Stimulated activated CD4-positive, alpha-beta T cell treated with anti-CD3 and anti-CD28 coated beads, Interleukin-4, amount 100 ng/mL, for 4 hours (primary cell): ENCODE measurements at regions not wholly inside any gene's neighbourhood (a gene's known extent, or its start where the extent isn't known, plus 50 kb on each side); places are given as distances from the start of the nearest gene placed in this dataset.
"Not testable (repeated sequence)": the region's sequence is repeated elsewhere in the genome, so short reads cannot be mapped to it uniquely, and the experiment has no call there.

Source experiments
- DNase-seq, 2 experiments: peaks; one replicate each; pipeline ENCODE4 v3.0.0-alpha.2; 2020

DNA sequence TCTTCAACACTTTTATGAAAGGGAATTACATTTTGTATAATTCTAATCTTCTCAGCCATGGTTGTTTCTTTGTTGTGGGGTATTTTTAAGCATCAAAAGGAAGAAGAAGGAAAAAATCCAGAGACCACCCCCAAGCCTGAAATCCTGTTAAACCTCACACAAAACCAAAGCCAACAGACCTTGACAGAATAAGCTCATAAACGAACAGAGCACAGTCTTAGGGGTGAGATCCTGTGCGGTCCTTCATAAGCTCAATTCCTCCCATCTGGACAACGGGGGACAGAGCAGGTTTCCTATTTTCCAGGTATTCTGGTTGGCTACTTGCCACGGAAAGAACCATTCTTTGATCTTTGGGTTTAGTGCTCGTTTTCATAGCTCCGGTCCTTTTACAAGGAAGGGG is 151.3 kb upstream of the SULF2 start:
- DNase-seq, result no peak

DNA sequence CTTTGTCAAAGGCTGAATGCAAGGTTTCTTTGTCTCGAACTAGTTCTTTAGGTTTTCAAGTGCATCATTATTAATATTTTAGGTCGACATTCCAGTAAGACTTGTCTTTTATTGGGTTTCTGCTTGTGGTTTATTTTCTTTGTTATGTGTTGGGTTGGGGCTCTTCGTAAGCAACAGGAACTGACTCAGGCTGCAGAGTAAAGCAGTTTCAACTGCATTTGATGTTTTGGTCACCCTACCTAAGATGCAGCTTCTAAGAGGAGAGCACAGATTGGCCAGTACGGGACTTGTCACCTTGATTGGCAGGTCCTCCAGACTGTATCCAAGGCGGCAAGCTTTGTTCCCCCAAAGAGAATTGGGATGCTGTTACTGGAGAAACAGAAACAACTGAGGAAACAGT is 149.5 kb upstream of the SULF2 start:
- DNase-seq, result no peak

DNA sequence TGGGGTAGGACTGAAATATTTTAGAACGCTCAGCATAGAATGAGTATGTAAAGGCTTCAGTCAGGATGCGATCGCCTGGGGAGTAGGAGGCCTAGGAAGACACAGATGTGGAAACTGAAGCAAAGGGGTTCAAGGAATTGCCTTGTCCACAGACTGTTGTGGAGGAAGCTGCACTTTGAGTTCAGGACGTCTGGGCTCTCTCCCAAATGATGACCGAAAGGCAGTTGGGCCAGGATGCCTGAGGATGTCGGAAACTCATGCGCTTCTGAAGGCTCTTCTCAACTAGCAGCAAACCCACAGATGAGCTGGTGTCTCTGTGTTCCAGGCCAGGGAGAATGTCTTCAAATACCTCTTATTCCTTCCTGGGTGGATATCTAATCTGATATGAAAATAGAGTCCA is 146.2 kb upstream of the SULF2 start:
- no peak for DNase-seq

DNA sequence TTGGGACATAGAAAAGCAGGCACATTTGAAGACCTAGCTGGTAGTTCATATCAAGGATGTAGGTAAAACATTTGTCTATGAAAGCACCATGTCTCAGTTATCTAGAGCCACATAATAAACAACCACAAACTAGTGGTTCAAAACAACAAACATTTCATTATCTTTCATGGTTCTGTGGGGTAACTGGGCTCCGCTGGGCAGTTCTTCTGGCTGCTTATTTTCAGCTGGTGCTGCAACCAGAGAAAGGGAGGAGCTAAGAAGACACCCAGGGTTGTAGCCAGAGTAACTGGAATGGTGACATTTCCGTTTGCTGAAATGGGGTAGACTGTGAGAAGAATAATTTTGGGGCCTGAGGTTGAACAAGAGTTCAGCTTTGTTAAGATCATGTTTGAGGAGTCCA is 145.7 kb upstream of the SULF2 start:
- DNase-seq, result no peak

DNA sequence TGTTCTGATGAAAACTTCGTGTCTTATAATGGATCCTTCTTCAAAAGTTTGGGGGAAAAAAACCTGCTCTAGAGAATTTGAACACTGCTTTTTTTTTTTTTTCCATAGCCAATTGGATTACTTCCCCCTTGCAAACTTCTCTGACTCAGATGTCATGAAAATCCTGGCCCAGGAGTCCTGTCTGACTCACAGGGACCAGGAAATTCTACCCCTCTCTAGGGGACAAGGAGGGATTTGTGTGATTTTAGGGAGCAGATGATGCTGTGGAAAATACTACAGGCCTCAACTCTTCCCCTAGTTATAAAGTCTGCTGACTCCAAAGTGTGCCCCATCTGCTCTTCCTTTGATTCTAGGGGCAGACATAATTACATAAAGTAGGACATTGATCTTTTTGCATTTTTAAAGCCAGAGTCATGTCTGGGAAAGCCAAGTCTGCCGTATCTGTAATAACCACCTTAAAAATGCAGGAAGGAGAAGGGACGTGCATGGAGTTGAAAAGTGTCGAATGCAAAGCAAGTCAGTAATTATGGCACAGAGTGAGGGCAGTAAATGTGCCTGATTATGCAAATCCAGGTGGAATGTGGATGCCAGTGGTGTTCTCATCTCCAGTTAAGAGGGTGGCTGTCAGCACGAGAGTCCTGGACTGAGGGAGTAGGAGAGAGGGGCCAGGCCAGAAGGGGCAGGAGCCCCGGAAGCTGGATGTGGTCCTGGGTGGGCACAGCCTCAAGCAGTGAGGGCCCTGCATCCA is 144.3 kb upstream of the SULF2 start:
- DNase-seq, result no peak

DNA sequence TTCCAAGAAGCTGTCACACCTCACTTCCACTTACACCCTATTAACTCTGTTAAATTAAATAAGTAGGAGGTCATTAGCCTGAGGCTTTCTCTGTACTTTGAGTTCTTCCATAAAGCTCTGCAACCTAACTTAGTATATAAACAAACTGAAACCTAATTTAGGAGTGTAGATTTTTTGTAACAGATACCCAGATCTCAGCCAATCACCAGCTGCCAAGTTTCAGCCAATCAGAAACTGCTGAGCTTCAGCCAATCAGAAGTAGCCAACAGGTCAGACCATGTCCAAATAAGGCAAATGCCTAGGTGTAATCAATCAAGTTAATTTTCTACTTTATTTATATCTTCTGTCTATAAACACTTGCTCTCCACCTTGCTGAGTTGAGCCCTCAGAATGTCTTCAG is 142.7 kb upstream of the SULF2 start:
- no peak for DNase-seq

DNA sequence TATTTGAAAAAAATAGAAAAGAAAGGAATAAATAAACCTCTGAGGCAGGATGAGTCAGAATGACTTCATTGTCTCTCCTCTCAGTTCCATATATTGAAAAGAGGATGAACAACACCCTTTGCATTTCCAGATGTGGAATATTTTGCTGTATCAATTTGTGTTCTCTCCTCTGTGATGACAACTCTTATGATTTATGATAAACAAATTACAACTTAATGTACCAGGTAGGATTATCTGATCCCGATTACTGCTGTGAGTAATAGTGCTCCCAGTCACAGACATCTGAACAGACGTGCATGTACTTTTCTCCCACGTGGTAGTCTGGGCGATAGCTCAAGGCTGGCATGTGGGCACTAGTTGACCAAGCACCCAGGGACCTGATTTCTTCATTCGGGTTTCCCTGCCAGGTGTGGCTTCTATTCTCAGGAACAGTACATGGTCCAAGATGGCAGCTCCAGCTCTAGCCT is 142.1 kb upstream of the SULF2 start:
- no peak for DNase-seq

DNA sequence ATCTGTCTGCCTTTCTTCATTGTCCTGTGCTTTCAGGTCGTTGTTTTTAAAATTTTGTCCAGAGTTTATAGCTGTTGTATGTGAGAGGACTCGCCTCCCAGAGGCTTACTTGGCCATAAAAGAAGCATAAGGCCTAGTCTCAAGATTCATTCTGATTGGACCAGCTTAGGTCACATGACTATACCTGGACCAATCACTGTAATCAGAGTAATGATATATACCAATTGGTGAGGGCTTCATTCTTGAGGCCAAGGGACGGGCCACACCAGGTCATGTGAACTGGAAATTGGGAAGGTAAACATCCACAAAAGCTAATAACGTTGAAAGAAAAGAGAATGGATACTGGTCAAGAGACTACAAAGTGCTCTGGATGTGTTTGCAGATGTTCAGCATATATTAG is 141.4 kb upstream of the SULF2 start:
- no peak for DNase-seq

DNA sequence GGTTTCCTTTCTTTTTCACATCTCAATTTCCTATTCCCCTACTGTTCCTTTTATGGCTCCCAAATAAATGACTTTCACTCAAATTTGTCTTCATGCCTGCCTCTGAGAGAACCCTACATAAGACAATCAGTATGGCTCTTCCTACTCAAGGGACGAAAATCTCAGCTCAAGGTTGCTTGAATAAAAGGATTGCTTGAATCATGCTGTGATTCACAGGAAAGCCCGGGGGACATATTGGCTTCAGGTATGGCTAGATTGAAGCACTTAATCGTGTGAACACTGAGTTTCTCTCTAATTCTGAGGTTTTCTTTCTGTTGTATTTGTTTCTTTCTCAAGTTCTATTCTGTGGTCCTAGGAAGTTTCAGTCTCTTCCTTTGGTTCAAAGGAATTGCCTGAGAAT is 140.3 kb upstream of the SULF2 start:
- DNase-seq, result no peak

DNA sequence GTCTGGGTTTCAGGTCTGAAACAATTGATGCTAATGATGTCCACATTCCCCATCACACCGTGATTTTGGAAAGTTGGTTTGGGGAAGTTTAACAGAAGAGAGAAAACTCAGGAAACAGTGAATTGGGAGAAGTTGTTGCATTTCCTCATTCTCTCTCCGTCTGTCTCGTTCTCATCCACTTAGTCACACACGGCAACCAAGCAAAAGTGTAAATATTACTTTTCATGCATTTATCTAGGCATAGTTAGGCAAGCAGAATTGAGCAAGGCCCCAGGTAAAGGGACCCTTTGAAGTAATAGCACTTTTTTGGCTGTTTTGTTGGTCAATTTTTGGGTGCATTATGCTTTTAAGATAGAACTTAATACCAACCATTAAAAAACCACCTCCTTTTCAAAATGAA is 137.0 kb upstream of the SULF2 start:
- DNase-seq, result no peak

DNA sequence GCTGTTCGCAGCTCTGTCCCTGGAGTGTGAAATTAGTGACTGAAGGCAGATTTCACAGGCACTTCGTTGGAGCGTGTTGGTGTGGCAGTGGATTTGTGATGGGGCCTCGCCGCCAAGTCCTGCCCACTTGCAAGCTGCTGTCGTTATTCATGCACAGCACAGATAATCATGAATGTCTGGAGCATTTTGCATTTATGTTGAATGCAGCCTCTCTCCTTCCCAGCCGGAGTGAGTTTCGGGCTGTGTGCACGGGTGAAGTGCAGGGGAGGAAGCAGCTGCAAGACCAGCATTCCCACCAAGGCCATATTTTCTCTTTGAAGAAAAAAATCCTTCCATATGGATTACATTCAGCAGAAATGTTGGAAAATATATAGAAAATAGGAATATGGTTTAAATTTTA is 136.5 kb upstream of the SULF2 start:
- not testable (repeated sequence) for DNase-seq

DNA sequence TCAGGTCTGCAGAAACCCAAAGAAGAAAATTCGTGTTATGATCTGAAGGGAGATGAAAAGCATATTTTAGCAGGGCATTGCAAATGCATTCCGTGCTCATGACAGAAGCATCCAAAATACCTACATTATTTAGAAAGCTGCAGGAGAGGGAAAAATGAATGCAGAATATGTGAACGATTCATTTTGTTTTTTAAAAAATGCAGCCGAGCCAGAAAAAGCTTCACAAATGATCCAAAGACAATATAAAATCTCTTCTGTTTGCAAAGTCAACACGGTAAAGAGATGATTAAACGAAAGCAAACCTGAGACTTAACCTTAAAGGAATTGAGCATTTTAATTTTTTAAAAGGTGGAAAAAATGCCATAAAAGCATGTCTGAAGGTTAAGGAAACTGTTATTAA is 136.1 kb upstream of the SULF2 start:
- DNase-seq, result no peak

DNA sequence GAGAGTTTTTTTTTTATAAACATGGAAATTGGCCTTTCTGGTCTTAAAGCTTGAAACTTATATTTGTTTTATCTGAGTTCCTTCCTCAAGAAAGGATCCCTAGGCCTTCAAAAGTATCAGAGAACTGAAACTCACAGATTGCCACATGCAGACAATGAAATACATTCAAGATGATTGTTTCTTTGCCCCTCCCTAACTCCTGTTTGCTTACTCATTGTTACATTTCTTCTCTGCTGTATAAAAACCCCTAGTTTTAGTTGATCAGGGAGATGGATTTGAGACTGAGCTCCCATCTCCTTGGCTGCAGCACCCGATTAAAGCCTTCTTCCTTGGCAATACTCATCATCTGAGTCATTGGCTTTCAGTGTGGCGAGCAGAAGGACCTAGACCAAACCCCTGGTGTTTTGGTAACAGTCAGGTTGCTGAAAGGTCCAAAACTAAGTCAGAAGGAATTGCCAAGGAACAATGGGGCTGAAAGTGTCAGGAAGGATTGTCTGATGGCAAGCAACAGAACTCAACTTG is 132.3 kb upstream of the SULF2 start:
- DNase-seq, result no peak

DNA sequence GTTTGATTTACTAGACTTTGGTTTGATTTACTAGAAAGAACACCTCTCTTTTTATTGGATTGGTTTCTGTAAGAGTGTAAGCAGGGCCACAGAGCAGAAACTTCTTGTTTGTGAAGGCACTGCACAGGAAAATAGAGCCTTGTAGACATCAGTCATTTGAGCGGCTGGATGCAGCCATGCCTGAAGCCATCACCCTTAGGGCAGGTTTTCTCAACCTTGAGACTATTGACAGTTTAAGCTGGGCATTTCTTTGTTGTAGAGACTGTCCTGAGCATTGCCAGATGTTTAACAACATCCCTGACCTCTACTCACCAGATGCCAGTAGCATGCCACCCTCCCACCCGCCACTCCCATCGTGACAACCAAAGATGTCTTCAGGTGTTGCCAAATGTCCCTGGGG is 130.2 kb upstream of the SULF2 start:
- DNase-seq, result no peak

DNA sequence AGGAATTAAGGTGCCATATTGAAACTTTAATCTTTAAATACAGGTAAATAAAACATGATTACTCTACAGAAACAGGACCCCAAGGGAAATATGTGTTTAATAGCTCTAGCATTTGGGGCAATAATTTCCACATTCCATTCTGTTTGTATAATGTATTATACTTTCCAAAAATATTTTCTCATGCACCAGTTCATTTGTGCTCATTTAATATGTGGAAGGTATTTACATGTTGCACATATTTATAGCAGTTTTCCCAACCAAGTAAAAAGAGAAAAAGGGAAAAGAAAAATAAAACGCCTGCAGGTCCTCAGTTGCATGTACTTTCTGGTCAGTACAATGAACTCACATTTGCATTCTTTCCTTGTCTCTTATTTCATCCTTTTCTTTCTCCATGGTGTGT is 129.5 kb upstream of the SULF2 start:
- DNase-seq, result no peak

DNA sequence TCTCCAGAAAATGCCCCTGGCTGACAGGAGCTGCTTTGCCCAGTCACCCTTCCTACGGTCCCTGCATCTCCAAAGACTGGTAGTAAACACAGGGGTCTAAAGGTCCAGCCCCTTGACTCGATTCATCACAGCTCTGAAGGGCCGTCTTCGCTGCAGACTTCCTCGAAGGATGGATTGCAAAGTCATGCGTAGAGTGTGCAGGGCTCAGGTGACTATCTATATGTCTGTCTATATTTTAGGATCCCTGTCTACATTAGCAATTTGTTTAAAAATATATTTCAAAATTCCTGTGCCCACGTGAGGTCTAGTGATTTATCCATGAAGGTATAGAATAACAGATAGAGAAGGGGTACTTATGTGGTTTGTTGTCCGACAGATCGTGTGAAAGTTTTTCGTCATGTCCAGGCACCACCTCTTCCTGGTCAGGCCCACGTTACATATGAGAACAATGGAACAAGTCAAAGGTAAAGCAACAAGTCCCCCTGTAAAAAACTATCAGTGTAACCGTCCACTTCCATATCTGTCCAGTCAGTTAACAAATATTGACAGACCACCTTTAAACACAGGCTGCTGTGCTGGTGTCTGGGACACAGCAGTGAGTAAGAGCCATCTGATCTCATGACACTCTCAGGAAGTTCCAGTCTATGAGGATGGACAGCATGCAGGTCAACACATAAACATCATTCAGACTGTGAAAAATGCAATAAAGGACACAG is 127.7 kb upstream of the SULF2 start:
- not testable (repeated sequence) for DNase-seq

DNA sequence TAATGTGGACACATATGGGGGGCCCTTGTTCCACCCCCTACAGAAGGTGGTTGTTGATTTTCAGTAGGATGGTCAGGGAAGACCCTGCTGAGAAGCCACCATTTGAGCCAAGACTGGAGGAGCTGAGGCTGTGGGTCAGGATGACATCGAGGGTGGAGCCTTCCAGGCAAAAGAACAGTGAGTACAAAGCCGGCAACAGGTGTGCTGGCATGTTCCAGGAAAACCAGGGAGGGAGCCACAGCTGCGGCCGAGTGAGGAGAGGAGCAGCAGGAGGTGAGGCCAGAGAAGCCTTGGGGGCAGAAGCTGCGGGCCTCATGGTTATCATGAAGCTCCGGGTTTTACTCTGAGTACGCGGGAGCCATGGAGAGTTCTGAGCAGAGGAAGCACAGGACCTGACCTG is 126.9 kb upstream of the SULF2 start:
- DNase-seq, result not testable (repeated sequence)

DNA sequence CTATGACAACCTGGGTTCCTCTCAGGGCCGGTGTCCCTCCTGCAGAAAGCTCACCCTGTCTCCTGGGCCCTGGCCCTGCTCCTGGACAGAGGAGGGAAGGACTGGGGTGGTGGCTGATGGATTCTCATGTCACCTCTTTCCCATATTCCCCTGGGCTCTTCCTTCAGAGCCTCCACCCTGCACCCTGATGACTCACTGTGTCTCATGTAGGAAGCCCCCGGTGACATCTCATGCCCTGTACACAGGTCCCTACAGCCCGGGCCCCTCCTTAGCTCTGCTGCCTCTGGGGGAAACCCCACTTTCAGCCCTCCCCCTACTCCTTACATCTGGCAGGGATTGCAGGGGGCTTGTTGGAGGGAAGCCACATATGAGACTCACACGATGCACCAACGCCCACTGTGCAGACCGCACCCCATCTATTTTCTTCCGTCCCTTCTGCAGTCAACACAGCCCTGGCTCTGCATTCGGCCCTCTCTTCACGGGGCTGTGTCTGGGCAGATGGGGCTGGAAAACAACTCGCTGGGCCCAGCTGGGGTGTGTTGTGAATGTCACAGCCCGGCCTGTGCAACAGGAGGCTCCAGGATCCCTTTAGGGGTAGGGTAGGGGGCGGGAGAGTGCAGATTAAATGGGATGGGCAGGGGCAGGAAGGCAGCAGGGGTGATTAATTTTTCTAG is 124.6 kb upstream of the SULF2 start:
- DNase-seq, result not testable (repeated sequence)

DNA sequence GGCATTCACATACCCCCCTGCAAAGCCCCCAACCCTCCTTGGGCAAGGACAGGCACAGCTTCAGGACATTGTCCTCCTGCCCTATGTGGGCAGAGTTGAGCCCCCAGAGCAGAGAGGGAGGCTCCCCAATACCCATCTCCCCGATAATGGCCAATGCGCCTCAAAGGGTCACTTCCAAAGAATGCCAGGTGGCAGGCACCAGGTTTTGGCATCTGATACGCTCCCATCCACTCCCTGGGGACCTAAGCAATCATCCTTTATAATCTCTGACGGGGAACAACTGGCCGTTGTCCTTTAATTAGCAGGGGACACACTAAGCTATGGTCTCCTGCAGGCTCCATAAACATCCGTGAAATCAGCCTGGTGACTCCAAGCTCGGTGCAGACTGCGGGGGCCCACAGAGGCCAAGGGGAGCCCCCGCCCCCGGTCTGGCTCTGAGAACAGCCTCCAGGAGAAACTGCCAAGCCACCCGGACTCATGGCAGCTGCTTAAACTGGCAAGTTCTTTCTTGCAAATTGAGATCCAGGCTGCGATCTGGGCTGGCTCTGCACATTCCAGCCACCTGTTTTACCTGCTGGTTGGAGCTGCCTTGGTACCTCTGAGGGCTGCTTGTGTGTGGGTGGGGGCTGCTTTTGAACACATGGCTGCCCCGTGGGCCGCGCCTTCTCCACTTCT is 123.2 kb upstream of the SULF2 start:
- not testable (repeated sequence) for DNase-seq

DNA sequence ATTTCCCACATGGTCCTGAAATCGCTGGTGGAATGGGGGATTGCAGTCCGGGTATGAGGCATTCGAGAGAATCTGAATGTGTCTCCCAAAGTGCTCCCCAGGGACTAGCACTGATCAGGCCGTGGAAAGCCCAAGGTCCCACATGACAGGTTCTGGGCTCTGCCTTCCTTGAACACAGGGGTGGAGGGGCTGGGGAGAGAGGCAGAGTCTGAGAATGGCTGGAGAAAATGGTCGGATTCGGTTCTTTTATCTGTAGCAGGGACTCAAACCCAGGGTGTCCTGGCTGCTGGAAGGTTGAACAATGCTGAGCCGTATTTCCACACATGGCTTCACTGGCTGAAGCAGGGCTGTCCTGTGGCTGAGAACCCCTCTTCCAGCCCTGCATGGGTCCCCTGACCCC is 122.7 kb upstream of the SULF2 start:
- not testable (repeated sequence) for DNase-seq

DNA sequence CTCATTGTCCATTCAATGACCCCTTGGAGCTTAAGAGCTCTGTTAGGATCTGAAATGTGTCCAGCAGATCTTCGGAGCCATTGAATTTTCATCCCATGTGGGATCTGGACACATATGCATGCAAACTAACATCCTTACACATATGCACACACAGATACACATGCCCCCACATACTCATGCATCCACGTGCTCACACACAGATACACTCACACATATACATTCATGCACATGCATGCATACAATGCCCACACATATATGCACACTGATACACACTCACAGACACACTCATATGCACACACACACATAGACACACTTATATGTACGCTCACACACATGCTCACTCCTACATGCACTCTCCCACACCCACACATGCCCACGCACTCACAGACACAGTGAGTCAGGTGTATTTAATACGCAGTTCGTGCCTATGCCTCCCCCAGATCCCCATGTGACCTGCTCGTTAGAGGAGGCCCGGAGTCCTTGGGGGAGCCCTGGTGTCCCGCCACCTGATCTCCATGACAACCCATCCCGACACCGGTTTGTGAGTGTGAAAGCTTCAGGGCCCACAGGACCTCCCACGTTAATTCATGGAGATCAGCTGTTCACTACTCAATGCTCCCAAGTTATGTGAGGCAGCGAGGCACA is 121.9 kb upstream of the SULF2 start:
- DNase-seq, result no peak

DNA sequence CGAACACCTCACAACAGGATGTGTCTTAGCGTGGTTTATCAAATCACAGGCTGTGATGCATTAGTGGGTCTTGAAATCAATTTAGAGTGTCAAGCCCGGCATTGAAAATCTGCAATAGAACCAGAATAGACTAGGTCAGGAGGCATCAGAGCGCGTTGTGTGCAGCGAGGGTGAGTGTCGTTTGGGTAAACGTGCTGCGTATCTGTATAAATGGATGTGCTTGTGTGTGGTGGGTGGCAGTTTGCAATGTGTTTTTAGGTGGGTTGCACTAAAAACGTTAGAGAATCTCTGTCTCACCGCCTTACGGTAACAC is 121.0 kb upstream of the SULF2 start:
- no peak for DNase-seq
